ENCODE measurements at regions not wholly inside any gene's neighbourhood (a gene's known extent, or its start where the extent isn't known, plus 50 kb on each side); places are given as distances from the start of the nearest gene placed in this dataset.

GRCh38 chr2:57981083-57981768 lies 65.4 kb upstream of the VRK2 start:
- H3K27me3 ChIP-seq (ENCODE audit: control insufficient read depth in 2 of 2, insufficient read depth in 2 of 2, low read length in 2 of 2): no peaks in the 10 kb centered on the region
- H3K9ac ChIP-seq (replicated peaks; ENCODE audit: extremely low read depth, insufficient read depth, low read length): no peak overlapping the region
- H3K27ac ChIP-seq (ENCODE audit: insufficient read depth, low read depth, low read length): no peak overlapping the region
- dilution Hi-C loops (cut with MboI; ENCODE audit: extremely low pct_ligation_motif_present, low sequenced_read_pairs) (no loop called here), intact Hi-C loops (cut with micrococcal nuclease) (no loop called here)
- ChIA-PET CTCF (no interaction called here), POLR2A (interaction anchor here (0.6 kb wide), 1 partner anchor 48 kb away, joined by 5 read pairs; no protein-coding TSS in a partner anchor)
- no TSS peak for BruUV-seq (replicated peaks)
- H3K79me2 ChIP-seq (ENCODE audit: control insufficient read depth, insufficient read depth, low read length): no peaks in the 10 kb centered on the region
- no peaks in the 10 kb centered on the region for H3K4me1 ChIP-seq (ENCODE audit: control insufficient read depth, extremely low read depth, insufficient read depth, low read length)
- H3K9me1 ChIP-seq (replicated peaks; ENCODE audit: control insufficient read depth, extremely low read depth, insufficient read depth, low read length): no peaks in the 10 kb centered on the region
- DNase-seq (ENCODE audit: low read depth, low spot score) (no peak), FAIRE-seq (no peak)
- no peak overlapping the region for H3K4me3 ChIP-seq (replicated peaks in 1 of 3; ENCODE audit: insufficient read depth in 1 of 3, low read depth in 1 of 3, low read length in 3 of 3)
- no peak overlapping the region for H2AFZ ChIP-seq (ENCODE audit: low read depth, low read length)
- no peak overlapping the region for H3K4me2 ChIP-seq (ENCODE audit: insufficient read depth, low read length)
- no peaks in the 10 kb centered on the region for H4K20me1 ChIP-seq (replicated peaks; ENCODE audit: control insufficient read depth, extremely low read depth, insufficient read depth, low read length)
- H3K9me3 ChIP-seq (replicated peaks; ENCODE audit: control insufficient read depth, insufficient read depth, low read length): no peaks in the 10 kb centered on the region
- TF ChIP-seq EZH2 (IDR thresholded peaks at IDR 0.05; ENCODE audit: borderline replicate concordance, low read depth, low read length, severe bottlenecking): no peak
- no peaks in the 10 kb centered on the region for H3K36me3 ChIP-seq (ENCODE audit: control insufficient read depth in 2 of 2, extremely low read depth in 1 of 2, insufficient read depth in 2 of 2, low read length in 2 of 2)

- no peaks in the 10 kb centered on the region for H4K20me1 ChIP-seq (replicated peaks; ENCODE audit: control insufficient read depth, extremely low read depth, insufficient read depth, low read length)
- ChIA-PET POLR2A (no interaction called here), CTCF (interaction anchor here (1.0 to 1.5 kb wide), 3 partner anchors 12 to 460 kb away, joined by 3 to 4 read pairs (median 3); no protein-coding TSS in a partner anchor)
- FAIRE-seq (no peak), DNase-seq (ENCODE audit: low read depth, low spot score) (no peak)
- dilution Hi-C loops (cut with MboI; ENCODE audit: extremely low pct_ligation_motif_present, low sequenced_read_pairs): no loop called here
- H3K4me1 ChIP-seq (ENCODE audit: control insufficient read depth, extremely low read depth, insufficient read depth, low read length): no peaks in the 10 kb centered on the region
- H3K4me3 ChIP-seq (replicated peaks in 1 of 3; ENCODE audit: insufficient read depth in 1 of 3, low read depth in 1 of 3, low read length in 3 of 3): no peak overlapping the region
- no peak overlapping the region for H2AFZ ChIP-seq (ENCODE audit: low read depth, low read length)
- no peaks in the 10 kb centered on the region for H3K9me3 ChIP-seq (replicated peaks; ENCODE audit: control insufficient read depth, insufficient read depth, low read length)
- intact Hi-C loops (cut with micrococcal nuclease): no loop called here
- no peaks in the 10 kb centered on the region for H3K79me2 ChIP-seq (ENCODE audit: control insufficient read depth, insufficient read depth, low read length)
- no peak overlapping the region for H3K9ac ChIP-seq (replicated peaks; ENCODE audit: extremely low read depth, insufficient read depth, low read length)
- no peaks in the 10 kb centered on the region for H3K27me3 ChIP-seq (ENCODE audit: control insufficient read depth in 2 of 2, insufficient read depth in 2 of 2, low read length in 2 of 2)
- no peaks in the 10 kb centered on the region for H3K9me1 ChIP-seq (replicated peaks; ENCODE audit: control insufficient read depth, extremely low read depth, insufficient read depth, low read length)
- H3K36me3 ChIP-seq (ENCODE audit: control insufficient read depth in 2 of 2, extremely low read depth in 1 of 2, insufficient read depth in 2 of 2, low read length in 2 of 2): no peaks in the 10 kb centered on the region
- H3K4me2 ChIP-seq (ENCODE audit: insufficient read depth, low read length): no peak overlapping the region
- TF ChIP-seq POLR2AphosphoS5 (IDR thresholded peaks at IDR 0.05; ENCODE audit: insufficient read depth, low read depth, low read length): no peak
- TF ChIP-seq FOS (IDR thresholded peaks at IDR 0.05; ENCODE audit: borderline replicate concordance, insufficient read depth, low read length): no peak
- no peak for TF ChIP-seq CTCF (IDR thresholded peaks at IDR 0.05; ENCODE audit: extremely low read depth in 1 of 2, insufficient read depth in 1 of 2, low read depth in 1 of 2, low read length in 2 of 2)
- TF ChIP-seq, protein P1, sequence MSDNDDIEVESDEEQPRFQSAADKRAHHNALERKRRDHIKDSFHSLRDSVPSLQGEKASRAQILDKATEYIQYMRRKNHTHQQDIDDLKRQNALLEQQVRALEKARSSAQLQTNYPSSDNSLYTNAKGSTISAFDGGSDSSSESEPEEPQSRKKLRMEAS (IDR thresholded peaks at IDR 0.05; ENCODE audit: insufficient read depth, insufficient read length): no peak
- TF ChIP-seq POLR2A (IDR thresholded peaks at IDR 0.05; ENCODE audit: low read depth, low read length): no peak
- H3K27ac ChIP-seq (ENCODE audit: insufficient read depth, low read depth, low read length): no peak overlapping the region
- no TSS peak for BruUV-seq (replicated peaks)
Observed at GRCh38 chr2:57987835-57988573, 58.6 kb upstream of the VRK2 start.

Measured in endothelial cell of umbilical vein (primary cell).